ENCODE measurements at regions not wholly inside any gene's neighbourhood (a gene's known extent, or its start where the extent isn't known, plus 50 kb on each side); places are given as distances from the start of the nearest gene placed in this dataset.

- H2AFZ ChIP-seq (ENCODE audit: low read depth, low read length) = no peak overlapping the region
- TF ChIP-seq MXI1 (conservative IDR thresholded peaks at IDR 0.05; ENCODE audit: poor library complexity, severe bottlenecking) (no peak), SMC3 (conservative IDR thresholded peaks at IDR 0.05; ENCODE audit: poor library complexity) (no peak), EZH2 (IDR thresholded peaks at IDR 0.05; ENCODE audit: borderline replicate concordance, insufficient read depth, low read length, poor library complexity, severe bottlenecking) (no peak), TAF1 (IDR thresholded peaks at IDR 0.05; ENCODE audit: low read depth) (no peak), CTCF (IDR thresholded peaks at IDR 0.05; ENCODE audit: poor library complexity, severe bottlenecking) (no peak), REST (IDR thresholded peaks at IDR 0.05; ENCODE audit: borderline replicate concordance) (no peak), RAD21 (conservative IDR thresholded peaks at IDR 0.05) (no peak), EP300 (conservative IDR thresholded peaks at IDR 0.05; ENCODE audit: poor library complexity, severe bottlenecking) (no peak), POLR2AphosphoS5 (IDR thresholded peaks at IDR 0.05) (no peak)
- no peak overlapping the region for H3K9ac ChIP-seq (ENCODE audit: low read length)
- no peaks in the 10 kb centered on the region for H3K9me3 ChIP-seq (ENCODE audit: low read length)
- H4K20me1 ChIP-seq (ENCODE audit: insufficient read depth) = no peaks in the 10 kb centered on the region
- H3K4me2 ChIP-seq (ENCODE audit: low read length) = no peak overlapping the region
- no peaks in the 10 kb centered on the region for H3K36me3 ChIP-seq (ENCODE audit: insufficient read depth, low read length)
- H3K9me2 ChIP-seq (ENCODE audit: insufficient read depth, low read length) = no peaks in the 10 kb centered on the region
- H3K79me2 ChIP-seq (replicated peaks; ENCODE audit: insufficient read depth, low read length) = no peaks in the 10 kb centered on the region
- no peaks in the 10 kb centered on the region for H3F3A ChIP-seq (ENCODE audit: insufficient read depth, low read length, poor library complexity, severe bottlenecking)
- H3K4me3 ChIP-seq (ENCODE audit: low read length) = no peak overlapping the region
- no peaks in the 10 kb centered on the region for H3K27me3 ChIP-seq (ENCODE audit: insufficient read depth, low read depth, low read length)
- H3K27ac ChIP-seq (ENCODE audit: low read length) = no peak overlapping the region
These were observed 309.2 kb downstream of the MAP2K6 start for GRCh38 chr17:69723741-69724140.

GRCh38 chr17:69724238-69724637 lies 309.7 kb downstream of the MAP2K6 start:
- Histone ChIP-seq H4K20me1 (ENCODE audit: insufficient read depth) (no peaks in the 10 kb centered on the region), H3K9me3 (ENCODE audit: low read length) (no peaks in the 10 kb centered on the region), H3K36me3 (ENCODE audit: insufficient read depth, low read length) (no peaks in the 10 kb centered on the region), H3K27me3 (ENCODE audit: insufficient read depth, low read depth, low read length) (no peaks in the 10 kb centered on the region), H3K9ac (ENCODE audit: low read length) (no peak overlapping the region), H3K79me2 (replicated peaks; ENCODE audit: insufficient read depth, low read length) (no peaks in the 10 kb centered on the region), H2AFZ (ENCODE audit: low read depth, low read length) (no peak overlapping the region), H3K4me3 (ENCODE audit: low read length) (no peak overlapping the region), H3K9me2 (ENCODE audit: insufficient read depth, low read length) (no peaks in the 10 kb centered on the region), H3K4me2 (ENCODE audit: low read length) (no peak overlapping the region), H3K27ac (ENCODE audit: low read length) (no peak overlapping the region), H3F3A (ENCODE audit: insufficient read depth, low read length, poor library complexity, severe bottlenecking) (no peaks in the 10 kb centered on the region)
- TF ChIP-seq REST (IDR thresholded peaks at IDR 0.05; ENCODE audit: borderline replicate concordance) (no peak), MXI1 (conservative IDR thresholded peaks at IDR 0.05; ENCODE audit: poor library complexity, severe bottlenecking) (no peak), TAF1 (IDR thresholded peaks at IDR 0.05; ENCODE audit: low read depth) (no peak), SMC3 (conservative IDR thresholded peaks at IDR 0.05; ENCODE audit: poor library complexity) (no peak), CTCF (IDR thresholded peaks at IDR 0.05; ENCODE audit: poor library complexity, severe bottlenecking) (no peak), EZH2 (IDR thresholded peaks at IDR 0.05; ENCODE audit: borderline replicate concordance, insufficient read depth, low read length, poor library complexity, severe bottlenecking) (no peak), RAD21 (conservative IDR thresholded peaks at IDR 0.05) (no peak), EP300 (conservative IDR thresholded peaks at IDR 0.05; ENCODE audit: poor library complexity, severe bottlenecking) (no peak), POLR2AphosphoS5 (IDR thresholded peaks at IDR 0.05) (no peak)
